Omental fat pad (tissue), 3 donors: ENCODE measurements at regions not wholly inside any gene's neighbourhood (a gene's known extent, or its start where the extent isn't known, plus 50 kb on each side); places are given as distances from the start of the nearest gene placed in this dataset.

ENCODE experiments used
- ATAC-seq: fragments of 150-250 bp; one replicate; pipeline ENCODE4 v1.9.1; 2016; ENCODE audit warnings: mild to moderate bottlenecking, moderate library complexity; ENCODE audit not compliant: low FRiP score
- DNase-seq: peaks from one replicate; pipeline ENCODE4 v3.0.0-alpha.2; 2019; ENCODE audit warnings: low spot score
- CTCF ChIP-seq, 3 donors: fragments of 450-650 bp; IDR thresholded peaks; one replicate each; pipeline ENCODE4 v1.5.1; 2016 to 2017; ENCODE audit warnings: antibody characterized with exemption in 3 of 3, mild to moderate bottlenecking in 3 of 3, moderate library complexity in 2 of 3

- ATAC-seq (no peak), DNase-seq (no peak)
- no peak for TF ChIP-seq CTCF (IDR thresholded peaks at IDR 0.05)
These were observed 397.5 kb upstream of the PPP1R2C start for GRCh38 chrX:43175434-43175833.

- TF ChIP-seq CTCF (IDR thresholded peaks at IDR 0.05): no peak
- no peak for DNase-seq
These were observed 398.7 kb upstream of the PPP1R2C start for GRCh38 chrX:43176686-43177085.

GRCh38 chrX:43188296-43188695 is 410.3 kb upstream of the PPP1R2C start:
- no peak for TF ChIP-seq CTCF (IDR thresholded peaks at IDR 0.05)
- DNase-seq (no peak), ATAC-seq (no peak)

More at GRCh38 chrX:43176686-43177085, 398.7 kb upstream of the PPP1R2C start:
- no peak for ATAC-seq

- no peak for TF ChIP-seq CTCF (IDR thresholded peaks at IDR 0.05)
- DNase-seq: no peak
- ATAC-seq: no peak
These were observed 433.6 kb upstream of the PPP1R2C start for GRCh38 chrX:43211570-43211969.

- no peak for ATAC-seq
- DNase-seq: no peak
- no peak for TF ChIP-seq CTCF (IDR thresholded peaks at IDR 0.05)
These were observed 437.9 kb upstream of the MAOA start for GRCh38 chrX:43218198-43218597.

- ATAC-seq (no peak), DNase-seq (no peak)
- TF ChIP-seq CTCF (IDR thresholded peaks at IDR 0.05): no peak
These were observed 431.6 kb upstream of the MAOA start for GRCh38 chrX:43224496-43224895.

- no peak for TF ChIP-seq CTCF (IDR thresholded peaks at IDR 0.05)
These were observed 430.3 kb upstream of the MAOA start for GRCh38 chrX:43225626-43226328.

More at GRCh38 chrX:43225626-43226328, 430.3 kb upstream of the MAOA start:
- ATAC-seq (no peak), DNase-seq (no peak)
